HFFc6 (cell line): ENCODE measurements at regions not wholly inside any gene's neighbourhood (a gene's known extent, or its start where the extent isn't known, plus 50 kb on each side); places are given as distances from the start of the nearest gene placed in this dataset.

Experiments
- DNase-seq: peaks from one replicate; pipeline ENCODE4 v3.0.0-alpha.2; 2018
- H3K27ac Mint-ChIP-seq: 2 replicates; pipeline ENCODE4 v1.8.0; 2020; ENCODE audit warnings: mild to moderate bottlenecking, mixed read lengths
- H3K27me3 Mint-ChIP-seq: 2 replicates; pipeline ENCODE4 v1.8.0; 2021; ENCODE audit warnings: mild to moderate bottlenecking, moderate library complexity, mixed read lengths; ENCODE audit not compliant: insufficient read depth
- H3K36me3 Mint-ChIP-seq: 2 replicates; pipeline ENCODE4 v1.8.0; 2021; ENCODE audit warnings: low read depth, mixed read lengths
- H3K4me1 Mint-ChIP-seq: 2 replicates; pipeline ENCODE4 v1.8.0; 2020; ENCODE audit warnings: low read depth, mixed read lengths
- H3K4me3 Mint-ChIP-seq: 2 replicates; pipeline ENCODE4 v1.8.0; 2020; ENCODE audit warnings: mild to moderate bottlenecking, moderate library complexity, mixed read lengths
- H3K9me3 Mint-ChIP-seq: 2 replicates; pipeline ENCODE4 v1.8.0; 2020; ENCODE audit warnings: mild to moderate bottlenecking, mixed read lengths
- CTCF ChIP-seq: fragments of 200-600 bp; sonication (generic); IDR thresholded peaks from 2 replicates; pipeline ENCODE4 v1.5.0; 2021; ENCODE audit warnings: antibody characterized with exemption, mild to moderate bottlenecking

GRCh38 chr13:71090990-71091389, 776.0 kb downstream of the DACH1 start:
- Mint-ChIP-seq H3K9me3 (peaks cover 31% of the 10 kb centered on the region), H3K4me1 (no peaks in the 10 kb centered on the region), H3K36me3 (peaks cover 3% of the 10 kb centered on the region; the same call in 1 of the 2 replicates), H3K4me3 (no peak overlapping the region), H3K27me3 (no peaks in the 10 kb centered on the region; the same call in 1 of the 2 replicates), H3K27ac (no peak overlapping the region)
- no peak for DNase-seq
- TF ChIP-seq CTCF: no peak

- H3K4me3 Mint-ChIP-seq: no peak overlapping the region
- no peak for TF ChIP-seq CTCF
- H3K27ac Mint-ChIP-seq: no peak overlapping the region
- no peaks in the 10 kb centered on the region; the same call in 1 of the 2 replicates for H3K27me3 Mint-ChIP-seq
- no peaks in the 10 kb centered on the region for H3K4me1 Mint-ChIP-seq
- H3K36me3 Mint-ChIP-seq: peaks cover 3% of the 10 kb centered on the region; the same call in 1 of the 2 replicates
- DNase-seq: no peak
- peaks cover 28% of the 10 kb centered on the region for H3K9me3 Mint-ChIP-seq
Observed at GRCh38 chr13:71089056-71089455, 777.9 kb downstream of the DACH1 start.

DNA sequence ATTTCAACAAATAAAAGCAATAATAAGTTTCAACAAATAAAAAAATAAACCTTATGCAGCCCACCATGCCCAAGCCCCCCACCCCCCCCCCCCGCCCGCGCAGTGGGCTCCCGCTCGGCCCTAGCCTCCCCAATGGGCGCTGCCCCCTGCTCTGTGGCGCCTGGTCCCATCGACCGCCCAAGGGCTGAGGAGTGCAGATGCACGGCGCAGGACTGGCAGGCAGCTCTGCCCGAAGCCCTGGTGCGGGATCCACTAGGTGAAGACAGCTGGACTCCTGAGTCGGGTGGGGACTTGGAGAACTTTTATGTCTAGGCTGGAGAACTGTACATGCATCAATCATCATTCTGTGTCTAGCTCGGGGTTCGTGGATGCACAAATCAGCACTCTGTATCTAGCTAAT, 779.6 kb downstream of the DACH1 start:
- no peak for DNase-seq
- Mint-ChIP-seq H3K36me3 (peaks cover 3% of the 10 kb centered on the region; the same call in 1 of the 2 replicates), H3K27me3 (no peaks in the 10 kb centered on the region; the same call in 1 of the 2 replicates), H3K9me3 (peaks cover 34% of the 10 kb centered on the region), H3K4me1 (no peaks in the 10 kb centered on the region), H3K27ac (no peak overlapping the region), H3K4me3 (no peak overlapping the region)
- no peak for TF ChIP-seq CTCF

DNA sequence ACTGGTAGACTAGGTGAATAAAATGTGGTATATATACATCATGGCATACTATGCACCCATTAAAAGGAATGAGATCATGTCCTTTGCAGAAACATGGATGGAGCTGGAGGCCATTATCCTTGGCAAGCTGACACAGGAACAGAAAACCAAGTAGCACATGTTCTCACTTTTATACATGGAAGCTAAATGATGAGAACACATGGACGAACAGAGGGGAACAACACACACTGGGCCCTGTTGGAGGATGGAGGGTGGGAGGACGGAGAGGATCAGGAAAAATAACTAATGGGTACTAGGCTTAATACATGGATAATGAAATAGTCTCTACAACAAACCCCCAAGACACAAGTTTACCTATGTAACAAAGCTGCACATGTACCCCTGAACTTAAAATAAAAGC, 780.0 kb downstream of the DACH1 start:
- no peak for DNase-seq
- no peak overlapping the region for H3K27ac Mint-ChIP-seq
- no peak overlapping the region for H3K4me3 Mint-ChIP-seq
- peaks cover 34% of the 10 kb centered on the region for H3K9me3 Mint-ChIP-seq
- H3K27me3 Mint-ChIP-seq: no peaks in the 10 kb centered on the region; the same call in 1 of the 2 replicates
- no peaks in the 10 kb centered on the region for H3K4me1 Mint-ChIP-seq
- H3K36me3 Mint-ChIP-seq: peaks cover 3% of the 10 kb centered on the region; the same call in 1 of the 2 replicates
- no peak for TF ChIP-seq CTCF

- H3K36me3 Mint-ChIP-seq: peaks cover 3% of the 10 kb centered on the region; the same call in 1 of the 2 replicates
- DNase-seq: no peak
- H3K27me3 Mint-ChIP-seq: no peaks in the 10 kb centered on the region; the same call in 1 of the 2 replicates
- H3K4me1 Mint-ChIP-seq: no peaks in the 10 kb centered on the region
- no peak overlapping the region for H3K27ac Mint-ChIP-seq
- peaks cover 29% of the 10 kb centered on the region for H3K9me3 Mint-ChIP-seq
- no peak overlapping the region for H3K4me3 Mint-ChIP-seq
- TF ChIP-seq CTCF: no peak
Observed at GRCh38 chr13:71082631-71083030, 784.4 kb downstream of the DACH1 start.

DNA sequence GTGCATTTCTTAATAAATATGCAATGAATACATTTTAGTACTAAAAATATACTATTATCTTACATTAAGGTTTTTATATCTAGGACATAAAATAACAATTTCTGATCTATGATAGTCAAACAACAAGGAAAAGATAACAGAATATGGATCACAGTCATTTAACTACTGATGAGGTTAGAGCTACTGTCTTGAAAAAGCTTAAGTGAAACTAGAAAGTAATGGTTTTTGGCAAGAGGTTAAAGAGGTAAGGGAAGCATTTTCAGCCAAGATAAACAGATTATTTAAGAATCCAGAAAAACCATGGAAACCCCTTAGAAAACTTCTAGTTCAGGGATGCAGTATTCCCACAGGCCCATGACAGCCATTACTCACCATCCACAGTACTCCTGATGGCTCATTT, 787.4 kb downstream of the DACH1 start:
- Mint-ChIP-seq H3K4me3 (no peak overlapping the region), H3K36me3 (no peaks in the 10 kb centered on the region), H3K27me3 (no peaks in the 10 kb centered on the region), H3K4me1 (no peaks in the 10 kb centered on the region), H3K9me3 (peaks cover 26% of the 10 kb centered on the region), H3K27ac (no peak overlapping the region)
- no peak for DNase-seq
- no peak for TF ChIP-seq CTCF
